CD4-positive, alpha-beta T cell (primary cell): ENCODE measurements at regions not wholly inside any gene's neighbourhood (a gene's known extent, or its start where the extent isn't known, plus 50 kb on each side); places are given as distances from the start of the nearest gene placed in this dataset.

Source experiments
- ATAC-seq: fragments of 200-7000 bp; cut with Tn5 transposase; one replicate; pipeline ENCODE4 v1.10.0; 2022; ENCODE audit warnings: mild to moderate bottlenecking; ENCODE audit not compliant: poor library complexity
- CTCF ChIA-PET: fragments of 350-600 bp; sonication (Branson Sonifier 250); formaldehyde crosslinking; loops from one replicate; lab custom pipeline; 2021; ENCODE audit warnings: antibody characterized with exemption, inconsistent platforms; lab: Charles Lee
- POLR2A ChIA-PET: fragments of 350-600 bp; sonication (Branson Sonifier 250); formaldehyde crosslinking; loops from one replicate; lab custom pipeline; 2021; ENCODE audit warnings: antibody characterized with exemption, inconsistent platforms; lab: Charles Lee
- DNase-seq, 14 experiments: peaks; one replicate each; pipeline ENCODE4 v3.0.0-alpha.2; 2013 to 2020; ENCODE audit warnings: mixed read lengths in 2 of 14
- H3K27ac ChIP-seq, 2 donors: one replicate each; pipeline versions ENCODE4 v1.5.1 to v1.7.0; 2013; ENCODE audit warnings: low read length in 2 of 2, low read depth in 1 of 2, mild to moderate bottlenecking in 1 of 2
- H3K27me3 ChIP-seq, 2 experiments: 1 replicate in 1 of 2; 2 replicates in 1 of 2; pipeline versions ENCODE4 v1.6.1 to v1.7.0; 2013; ENCODE audit warnings: low read length in 2 of 2, control low read depth in 1 of 2, mild to moderate bottlenecking in 1 of 2, moderate library complexity in 1 of 2; ENCODE audit not compliant: insufficient read depth in 2 of 2, control insufficient read depth in 1 of 2
- H3K36me3 ChIP-seq: one replicate; pipeline ENCODE4 v1.6.1; 2013; ENCODE audit warnings: low read length, control low read depth; ENCODE audit not compliant: insufficient read depth
- H3K4me1 ChIP-seq: one replicate; pipeline ENCODE4 v1.6.1; 2013; ENCODE audit warnings: low read length, control low read depth; ENCODE audit not compliant: insufficient read depth
- H3K4me3 ChIP-seq: one replicate; pipeline ENCODE4 v1.5.1; 2013; ENCODE audit warnings: mild to moderate bottlenecking, low read length, moderate library complexity
- H3K9me3 ChIP-seq, 2 experiments: 1 replicate in 1 of 2; 2 replicates in 1 of 2; pipeline versions ENCODE4 v1.6.1 to v1.7.0; 2013; ENCODE audit warnings: low read length in 2 of 2, mild to moderate bottlenecking in 2 of 2, control low read depth in 1 of 2, moderate library complexity in 1 of 2; ENCODE audit not compliant: control insufficient read depth in 1 of 2, insufficient read depth in 1 of 2
- H3K27ac Mint-ChIP-seq: one replicate; pipeline ENCODE4 v1.8.0; 2020; ENCODE audit warnings: mixed read lengths
- H3K27me3 Mint-ChIP-seq: one replicate; pipeline ENCODE4 v1.8.0; 2021; ENCODE audit warnings: mixed read lengths
- H3K36me3 Mint-ChIP-seq: one replicate; pipeline ENCODE4 v1.8.0; 2021; ENCODE audit warnings: low read depth, mixed read lengths
- H3K4me1 Mint-ChIP-seq: one replicate; pipeline ENCODE4 v1.8.0; 2021; ENCODE audit warnings: low read depth, mixed read lengths
- H3K4me3 Mint-ChIP-seq: one replicate; pipeline ENCODE4 v1.8.0; 2020; ENCODE audit warnings: mild to moderate bottlenecking, mixed read lengths
- H3K9me3 Mint-ChIP-seq: one replicate; pipeline ENCODE4 v1.8.0; 2020; ENCODE audit warnings: mixed read lengths
- CTCF ChIP-seq: fragments of 200-600 bp; IDR thresholded peaks from one replicate; pipeline ENCODE4 v1.8.0; 2022; ENCODE audit warnings: antibody characterized with exemption, mild to moderate bottlenecking
- intact Hi-C, 2 experiments: fragments of 100-400 bp; cut with DNase I in 1 of 2; cut with micrococcal nuclease in 1 of 2; formaldehyde crosslinking; loops; one replicate each; pipeline versions ENCODE4 v1.15.1 to v1.9.0; 2023 to 2025; cut with DNase I, micrococcal nuclease

DNA sequence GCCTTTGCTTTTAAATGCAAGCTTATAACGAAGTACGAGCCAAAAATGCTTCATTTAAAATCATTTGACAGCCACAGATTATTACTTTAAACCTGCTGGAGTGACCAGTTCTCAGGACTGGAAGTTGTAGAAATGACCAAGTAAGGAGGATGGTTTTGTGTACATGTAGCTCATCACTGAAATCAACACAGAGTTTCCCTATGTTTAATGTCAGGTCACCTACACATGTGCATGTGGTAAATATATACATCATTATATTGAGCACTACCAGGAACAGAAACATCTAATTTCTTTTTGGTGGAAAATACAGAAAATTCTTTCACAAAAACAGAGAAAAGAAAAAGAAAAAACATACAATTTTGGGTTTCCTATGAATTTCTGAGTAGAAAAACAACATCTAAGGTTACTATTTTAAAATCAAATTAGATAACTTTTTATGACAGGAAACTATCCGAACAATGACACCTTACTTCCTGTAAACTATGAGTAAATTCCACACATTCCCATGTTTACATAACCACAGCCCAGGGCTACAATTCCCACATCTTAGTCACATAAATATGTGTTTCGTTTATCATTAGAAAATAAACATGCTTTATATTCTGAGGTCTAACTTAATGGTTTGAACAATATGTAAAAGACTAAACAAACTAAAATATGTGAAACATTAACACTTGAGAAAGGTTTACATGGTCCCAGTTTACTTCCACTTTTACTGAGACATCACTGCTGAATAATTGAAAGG is 73.6 kb downstream of the ZNF281 start:
- no peak for ATAC-seq
- Histone ChIP-seq H3K4me3 (no peak overlapping the region), H3K9me3 (no peaks in the 10 kb centered on the region), H3K27ac (no peak overlapping the region), H3K27me3 (no peaks in the 10 kb centered on the region), H3K4me1 (peaks cover 7% of the 10 kb centered on the region), H3K36me3 (no peaks in the 10 kb centered on the region)
- ChIA-PET CTCF (no interaction called here), POLR2A (no interaction called here)
- no peaks in the 10 kb centered on the region for H3K9me3 Mint-ChIP-seq
- H3K27me3 Mint-ChIP-seq = no peaks in the 10 kb centered on the region
- H3K4me3 Mint-ChIP-seq = no peak overlapping the region
- no peak overlapping the region for H3K27ac Mint-ChIP-seq
- no peak for DNase-seq
- peaks cover 26% of the 10 kb centered on the region for H3K4me1 Mint-ChIP-seq
- TF ChIP-seq CTCF = no peak
- H3K36me3 Mint-ChIP-seq = no peaks in the 10 kb centered on the region
- intact Hi-C loops = no loop called here

DNA sequence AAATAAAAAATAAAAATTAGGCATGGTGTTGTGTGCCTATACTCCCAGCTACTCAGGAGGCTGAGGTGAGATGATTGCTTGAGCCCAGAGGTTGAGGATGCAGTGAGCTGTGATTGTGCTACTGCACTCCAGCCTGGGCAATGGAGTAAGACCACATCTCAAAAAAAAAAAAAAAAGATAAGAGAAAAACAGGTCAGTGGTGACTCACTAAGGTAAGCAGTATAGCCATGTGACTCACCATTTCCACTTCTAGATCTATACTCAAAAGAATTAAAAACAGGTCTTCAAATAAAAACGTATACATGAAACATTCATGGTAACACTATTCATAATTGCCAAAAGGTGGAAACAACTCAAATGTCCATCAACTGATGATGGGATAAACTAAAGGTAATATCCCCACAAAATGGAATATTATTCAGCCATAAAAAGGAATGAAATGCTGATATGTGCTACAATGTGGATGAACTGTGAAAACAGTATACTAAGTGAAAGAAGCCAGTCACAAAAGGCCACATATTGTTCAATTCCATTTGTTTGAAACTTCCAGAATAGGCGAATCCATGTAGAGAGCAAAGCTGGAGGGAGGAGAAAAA is 75.1 kb downstream of the ZNF281 start:
- Mint-ChIP-seq H3K4me3 (no peak overlapping the region), H3K4me1 (peaks cover 26% of the 10 kb centered on the region), H3K9me3 (no peaks in the 10 kb centered on the region), H3K27ac (no peak overlapping the region), H3K27me3 (no peaks in the 10 kb centered on the region), H3K36me3 (no peaks in the 10 kb centered on the region)
- ChIA-PET POLR2A (no interaction called here), CTCF (interaction anchor here (0.9 kb wide), 1 partner anchor 12 kb away, joined by 3 read pairs; no protein-coding TSS in a partner anchor)
- ATAC-seq (no peak), DNase-seq (no peak)
- Histone ChIP-seq H3K36me3 (no peaks in the 10 kb centered on the region), H3K9me3 (no peaks in the 10 kb centered on the region), H3K4me1 (peaks cover 7% of the 10 kb centered on the region), H3K27me3 (no peaks in the 10 kb centered on the region), H3K4me3 (no peak overlapping the region), H3K27ac (no peak overlapping the region)
- no peak for TF ChIP-seq CTCF
- intact Hi-C loops = no loop called here

GRCh38 chr1:200333329-200333728 is 76.5 kb downstream of the ZNF281 start:
- Mint-ChIP-seq H3K9me3 (no peaks in the 10 kb centered on the region), H3K27me3 (no peaks in the 10 kb centered on the region), H3K4me3 (no peak overlapping the region), H3K27ac (no peak overlapping the region), H3K36me3 (no peaks in the 10 kb centered on the region), H3K4me1 (peaks cover 22% of the 10 kb centered on the region)
- ChIA-PET POLR2A (no interaction called here), CTCF (no interaction called here)
- intact Hi-C loops = no loop called here
- H3K4me1 ChIP-seq = peaks cover 7% of the 10 kb centered on the region
- H3K36me3 ChIP-seq = no peaks in the 10 kb centered on the region
- H3K4me3 ChIP-seq = no peak overlapping the region
- no peak overlapping the region for H3K27ac ChIP-seq
- no peak for DNase-seq
- no peak for TF ChIP-seq CTCF
- H3K27me3 ChIP-seq = no peaks in the 10 kb centered on the region
- H3K9me3 ChIP-seq = no peaks in the 10 kb centered on the region
- no peak for ATAC-seq
